H1 (cell line): ENCODE measurements at regions not wholly inside any gene's neighbourhood (a gene's known extent, or its start where the extent isn't known, plus 50 kb on each side); places are given as distances from the start of the nearest gene placed in this dataset.

ENCODE experiments used
- BRCA1 ChIP-seq: IDR thresholded peaks from 2 replicates; pipeline ENCODE4 v1.6.1; 2012; ENCODE audit warnings: low read depth, low read length, improper control_type of control experiment
- CEBPB ChIP-seq: IDR thresholded peaks from 2 replicates; pipeline ENCODE4 v1.6.1; 2012; ENCODE audit warnings: low read depth, low read length
- NANOG ChIP-seq: IDR thresholded peaks from 2 replicates; pipeline ENCODE4 v1.6.1; 2011; ENCODE audit warnings: low read length, low read depth, mild to moderate bottlenecking, inconsistent platforms; ENCODE audit not compliant: insufficient read depth, poor library complexity, severe bottlenecking
- POLR2A ChIP-seq, 2 experiments: IDR thresholded peaks; 1 replicate in 1 of 2; 2 replicates in 1 of 2; pipeline ENCODE4 v1.6.1; 2011; ENCODE audit warnings: low read depth in 2 of 2, low read length in 2 of 2, mild to moderate bottlenecking in 2 of 2; ENCODE audit errors: control extremely low read depth in 1 of 2
- RAD21 ChIP-seq, 2 experiments: IDR thresholded peaks in 1 of 2; conservative IDR thresholded peaks in 1 of 2; 2 replicates each; pipeline ENCODE4 v1.6.1; 2011; ENCODE audit warnings: low read depth in 2 of 2, low read length in 2 of 2, improper control_type of control experiment in 1 of 2, inconsistent platforms in 1 of 2, mild to moderate bottlenecking in 1 of 2, moderate library complexity in 1 of 2
- RNF2 ChIP-seq: fragments of 200-900, 300-1000 bp; sonication (generic); IDR thresholded peaks from 2 replicates; pipeline ENCODE4 v1.7.1; 2016; ENCODE audit warnings: borderline replicate concordance, low read depth, mild to moderate bottlenecking, antibody characterized with exemption, low read length; ENCODE audit not compliant: poor library complexity, severe bottlenecking; ENCODE audit errors: missing control alignments
- SIRT6 ChIP-seq: IDR thresholded peaks from one replicate; pipeline ENCODE4 v1.7.1; 2012; ENCODE audit warnings: low read length, inconsistent platforms
- TF ChIP-seq, protein P1 (sequence below), 3 experiments: IDR thresholded peaks; 1 replicate in 2 of 3; 2 replicates in 1 of 3; pipeline versions ENCODE4 v1.5.1 to v1.6.1; 2011; ENCODE audit warnings: low read length in 3 of 3, mild to moderate bottlenecking in 3 of 3, inconsistent platforms in 2 of 3, low read depth in 1 of 3, moderate library complexity in 1 of 3; ENCODE audit not compliant: insufficient read depth in 1 of 3; ENCODE audit errors: control extremely low read depth in 1 of 3

DNA sequence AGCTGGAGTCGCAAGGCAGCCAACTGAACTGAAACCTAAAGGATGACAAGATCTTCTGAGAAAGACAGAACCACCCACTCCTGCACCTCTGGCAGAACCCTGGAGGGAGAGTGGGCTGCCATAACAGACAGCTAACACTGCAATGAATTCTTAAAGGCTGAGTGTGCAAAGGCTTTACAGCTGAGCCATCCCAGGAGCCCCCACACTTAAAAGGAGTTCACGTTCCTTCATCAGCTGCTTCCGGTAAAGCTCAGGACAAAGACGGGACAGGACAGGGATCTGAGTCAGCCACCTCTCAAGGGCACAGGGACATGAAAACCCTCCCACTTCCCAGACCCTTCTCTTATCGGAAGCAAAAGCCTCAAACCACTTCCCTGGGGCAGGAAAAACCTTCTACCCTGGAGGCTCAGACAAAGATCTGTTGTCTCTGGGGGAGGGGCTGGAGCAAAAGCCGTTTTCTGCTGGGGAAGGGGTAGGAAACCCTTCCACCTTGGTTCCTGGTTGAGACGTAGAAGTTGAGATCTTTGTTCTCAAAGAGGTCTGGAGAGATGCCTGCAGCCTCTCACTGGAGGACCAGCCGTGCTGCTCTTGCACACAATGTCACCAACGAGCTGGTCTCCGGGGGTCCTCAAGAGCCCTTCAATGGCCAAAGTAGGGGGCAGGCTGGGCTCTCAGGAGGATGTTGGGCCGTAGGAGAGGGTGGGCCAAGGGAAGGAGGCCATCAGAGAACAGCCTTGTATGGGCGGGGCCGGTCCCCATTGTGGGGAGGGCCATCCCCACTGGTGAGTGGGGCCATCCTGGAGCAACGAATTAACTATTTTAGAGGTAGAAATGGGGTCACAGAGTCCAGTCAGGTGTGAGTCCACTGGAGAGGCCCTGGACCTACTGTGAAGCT is 452.4 kb downstream of the PTPRU start (continued):
- TF ChIP-seq, protein P1, sequence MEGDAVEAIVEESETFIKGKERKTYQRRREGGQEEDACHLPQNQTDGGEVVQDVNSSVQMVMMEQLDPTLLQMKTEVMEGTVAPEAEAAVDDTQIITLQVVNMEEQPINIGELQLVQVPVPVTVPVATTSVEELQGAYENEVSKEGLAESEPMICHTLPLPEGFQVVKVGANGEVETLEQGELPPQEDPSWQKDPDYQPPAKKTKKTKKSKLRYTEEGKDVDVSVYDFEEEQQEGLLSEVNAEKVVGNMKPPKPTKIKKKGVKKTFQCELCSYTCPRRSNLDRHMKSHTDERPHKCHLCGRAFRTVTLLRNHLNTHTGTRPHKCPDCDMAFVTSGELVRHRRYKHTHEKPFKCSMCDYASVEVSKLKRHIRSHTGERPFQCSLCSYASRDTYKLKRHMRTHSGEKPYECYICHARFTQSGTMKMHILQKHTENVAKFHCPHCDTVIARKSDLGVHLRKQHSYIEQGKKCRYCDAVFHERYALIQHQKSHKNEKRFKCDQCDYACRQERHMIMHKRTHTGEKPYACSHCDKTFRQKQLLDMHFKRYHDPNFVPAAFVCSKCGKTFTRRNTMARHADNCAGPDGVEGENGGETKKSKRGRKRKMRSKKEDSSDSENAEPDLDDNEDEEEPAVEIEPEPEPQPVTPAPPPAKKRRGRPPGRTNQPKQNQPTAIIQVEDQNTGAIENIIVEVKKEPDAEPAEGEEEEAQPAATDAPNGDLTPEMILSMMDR (IDR thresholded peaks at IDR 0.05; ENCODE audit: control extremely low read depth in 1 of 3, insufficient read depth in 1 of 3, low read depth in 1 of 3, low read length in 3 of 3): no peak
- TF ChIP-seq RNF2 (no peak), RAD21 (IDR thresholded peaks at IDR 0.05 in 1 of 2, conservative IDR thresholded peaks at IDR 0.05 in 1 of 2; ENCODE audit: low read depth in 2 of 2, low read length in 2 of 2) (no peak), CEBPB (no peak), NANOG (no peak), BRCA1 (no peak), POLR2A (IDR thresholded peaks at IDR 0.05; ENCODE audit: control extremely low read depth in 1 of 2, low read depth in 2 of 2, low read length in 2 of 2) (no peak), SIRT6 (no peak)
